ENCODE measurements at regions not wholly inside any gene's neighbourhood (a gene's known extent, or its start where the extent isn't known, plus 50 kb on each side); places are given as distances from the start of the nearest gene placed in this dataset.

DNA sequence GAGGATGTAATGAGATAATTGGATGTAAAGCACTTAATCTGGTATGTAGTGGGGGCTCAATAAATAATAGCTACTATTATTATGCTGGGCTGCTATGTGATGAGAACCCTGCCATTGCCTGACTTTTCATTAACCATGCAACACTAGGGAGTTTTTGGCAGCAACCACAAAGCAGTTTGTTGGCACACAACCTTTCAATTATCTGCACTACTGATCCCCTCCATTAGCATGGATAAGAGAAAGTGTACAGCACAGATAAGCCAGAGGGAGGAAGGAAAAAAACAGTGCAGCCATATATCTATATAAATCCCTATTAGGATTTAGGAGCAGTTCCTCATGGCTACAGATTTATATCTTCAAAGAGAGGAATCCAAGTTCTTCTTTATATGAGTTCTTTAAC lies 498.5 kb downstream of the NUF2 start:
- no peak for TF ChIP-seq ZNF776 (tag by site-specific recombination; IDR thresholded peaks at IDR 0.05; ENCODE audit: borderline replicate concordance)
- no peak for TF ChIP-seq ZNF530 (tag by site-specific recombination; IDR thresholded peaks at IDR 0.05; ENCODE audit: low read depth)
- TF ChIP-seq GLI4 (tag by site-specific recombination; IDR thresholded peaks at IDR 0.05) = no peak
- TF ChIP-seq ZNF138 (tag by site-specific recombination; IDR thresholded peaks at IDR 0.05; ENCODE audit: borderline replicate concordance) = no peak
- TF ChIP-seq ZNF561 (tag by site-specific recombination; IDR thresholded peaks at IDR 0.05; ENCODE audit: borderline replicate concordance) = no peak
- no peak for TF ChIP-seq RBAK (tag by site-specific recombination; IDR thresholded peaks at IDR 0.05)
- no peak for TF ChIP-seq GLI2 (tag by site-specific recombination; IDR thresholded peaks at IDR 0.05; ENCODE audit: borderline replicate concordance, low read depth)
- TF ChIP-seq ZNF184 (tag by site-specific recombination; IDR thresholded peaks at IDR 0.05) = no peak
- TF ChIP-seq KLF7 (tag by site-specific recombination; IDR thresholded peaks at IDR 0.05; ENCODE audit: borderline replicate concordance) = no peak
- TF ChIP-seq ZNF248 (tag by site-specific recombination; IDR thresholded peaks at IDR 0.05) = no peak
- TF ChIP-seq KLF17 (tag by site-specific recombination; IDR thresholded peaks at IDR 0.05) = no peak
- TF ChIP-seq ZNF335 (tag by site-specific recombination; conservative IDR thresholded peaks at IDR 0.05) = no peak
- no peak for TF ChIP-seq ZNF121 (tag by site-specific recombination; IDR thresholded peaks at IDR 0.05)
- TF ChIP-seq ZNF341 (tag by site-specific recombination; IDR thresholded peaks at IDR 0.05; ENCODE audit: low read depth) = no peak
- H3K27ac ChIP-seq (ENCODE audit: extremely low read depth, low read depth, low read length) = no peak overlapping the region
- H3K9me3 ChIP-seq (ENCODE audit: control insufficient read depth, insufficient read depth, low read depth, low read length) = no peaks in the 10 kb centered on the region
- ChIA-PET POLR2A (no interaction called here), CTCF (interaction anchor here (0.6 to 0.7 kb wide), 2 partner anchors 18 to 312 kb away, joined by 3 to 8 read pairs; no protein-coding TSS in a partner anchor)
- no peaks in the 10 kb centered on the region for H3K36me3 ChIP-seq (ENCODE audit: control insufficient read depth in 2 of 2, insufficient read depth in 1 of 2, low read length in 2 of 2)
- no peak overlapping the region for H3K4me3 ChIP-seq (ENCODE audit: low read depth, low read length)
- H3K4me1 ChIP-seq (ENCODE audit: control insufficient read depth, insufficient read depth, low read length) = no peaks in the 10 kb centered on the region

DNA sequence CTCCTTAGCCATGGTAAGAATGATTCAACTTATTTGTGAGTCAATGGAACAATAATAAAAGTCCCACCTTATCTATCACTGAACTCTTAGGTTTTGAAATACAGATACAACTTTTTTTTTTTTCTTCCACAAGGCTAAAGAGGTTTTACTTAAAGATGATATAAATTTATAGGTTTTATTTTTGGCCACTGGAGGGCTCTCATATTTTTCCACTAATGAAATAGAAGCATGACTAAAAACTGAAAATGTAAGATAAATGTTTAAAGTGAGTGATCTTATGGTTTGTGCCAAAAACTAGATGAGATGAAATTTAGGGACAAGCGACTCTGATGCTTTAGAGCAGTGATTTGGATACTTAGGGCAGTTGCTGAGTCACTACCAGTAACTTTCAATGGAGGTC lies 499.0 kb downstream of the NUF2 start:
- Histone ChIP-seq H3K36me3 (ENCODE audit: control insufficient read depth in 2 of 2, insufficient read depth in 1 of 2, low read length in 2 of 2) (no peaks in the 10 kb centered on the region), H3K4me3 (ENCODE audit: low read depth, low read length) (no peak overlapping the region), H3K9me3 (ENCODE audit: control insufficient read depth, insufficient read depth, low read depth, low read length) (no peaks in the 10 kb centered on the region), H3K4me1 (ENCODE audit: control insufficient read depth, insufficient read depth, low read length) (no peaks in the 10 kb centered on the region), H3K27ac (ENCODE audit: extremely low read depth, low read depth, low read length) (no peak overlapping the region)
- POLR2A ChIA-PET = no interaction called here
- CTCF ChIA-PET = interaction anchor here (0.6 to 0.7 kb wide), 2 partner anchors 18 to 313 kb away, joined by 3 to 8 read pairs; no protein-coding TSS in a partner anchor
- TF ChIP-seq KLF9 (tag by site-specific recombination; IDR thresholded peaks at IDR 0.05; ENCODE audit: low read depth) (no peak), ZFP69B (tag by site-specific recombination; IDR thresholded peaks at IDR 0.05) (no peak), BCL11B (tag by site-specific recombination; IDR thresholded peaks at IDR 0.05; ENCODE audit: low read depth) (no peak), OSR2 (tag by site-specific recombination; IDR thresholded peaks at IDR 0.05) (no peak), ZNF121 (tag by site-specific recombination; IDR thresholded peaks at IDR 0.05) (no peak), HOXA7 (CRISPR knock-in tag; IDR thresholded peaks at IDR 0.05; ENCODE audit: borderline replicate concordance) (no peak), ZNF223 (tag by site-specific recombination; IDR thresholded peaks at IDR 0.05) (no peak), ZNF266 (tag by site-specific recombination; IDR thresholded peaks at IDR 0.05; ENCODE audit: low read depth) (no peak), WT1 (tag by site-specific recombination; IDR thresholded peaks at IDR 0.05) (no peak), ZNF544 (tag by site-specific recombination; IDR thresholded peaks at IDR 0.05) (no peak), ZNF169 (tag by site-specific recombination; IDR thresholded peaks at IDR 0.05) (no peak)
- TF ChIP-seq, protein P1, sequence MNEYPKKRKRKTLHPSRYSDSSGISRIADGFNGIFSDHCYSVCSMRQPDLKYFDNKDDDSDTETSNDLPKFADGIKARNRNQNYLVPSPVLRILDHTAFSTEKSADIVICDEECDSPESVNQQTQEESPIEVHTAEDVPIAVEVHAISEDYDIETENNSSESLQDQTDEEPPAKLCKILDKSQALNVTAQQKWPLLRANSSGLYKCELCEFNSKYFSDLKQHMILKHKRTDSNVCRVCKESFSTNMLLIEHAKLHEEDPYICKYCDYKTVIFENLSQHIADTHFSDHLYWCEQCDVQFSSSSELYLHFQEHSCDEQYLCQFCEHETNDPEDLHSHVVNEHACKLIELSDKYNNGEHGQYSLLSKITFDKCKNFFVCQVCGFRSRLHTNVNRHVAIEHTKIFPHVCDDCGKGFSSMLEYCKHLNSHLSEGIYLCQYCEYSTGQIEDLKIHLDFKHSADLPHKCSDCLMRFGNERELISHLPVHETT (tag by site-specific recombination; IDR thresholded peaks at IDR 0.05) = no peak
- TF ChIP-seq, protein P2, sequence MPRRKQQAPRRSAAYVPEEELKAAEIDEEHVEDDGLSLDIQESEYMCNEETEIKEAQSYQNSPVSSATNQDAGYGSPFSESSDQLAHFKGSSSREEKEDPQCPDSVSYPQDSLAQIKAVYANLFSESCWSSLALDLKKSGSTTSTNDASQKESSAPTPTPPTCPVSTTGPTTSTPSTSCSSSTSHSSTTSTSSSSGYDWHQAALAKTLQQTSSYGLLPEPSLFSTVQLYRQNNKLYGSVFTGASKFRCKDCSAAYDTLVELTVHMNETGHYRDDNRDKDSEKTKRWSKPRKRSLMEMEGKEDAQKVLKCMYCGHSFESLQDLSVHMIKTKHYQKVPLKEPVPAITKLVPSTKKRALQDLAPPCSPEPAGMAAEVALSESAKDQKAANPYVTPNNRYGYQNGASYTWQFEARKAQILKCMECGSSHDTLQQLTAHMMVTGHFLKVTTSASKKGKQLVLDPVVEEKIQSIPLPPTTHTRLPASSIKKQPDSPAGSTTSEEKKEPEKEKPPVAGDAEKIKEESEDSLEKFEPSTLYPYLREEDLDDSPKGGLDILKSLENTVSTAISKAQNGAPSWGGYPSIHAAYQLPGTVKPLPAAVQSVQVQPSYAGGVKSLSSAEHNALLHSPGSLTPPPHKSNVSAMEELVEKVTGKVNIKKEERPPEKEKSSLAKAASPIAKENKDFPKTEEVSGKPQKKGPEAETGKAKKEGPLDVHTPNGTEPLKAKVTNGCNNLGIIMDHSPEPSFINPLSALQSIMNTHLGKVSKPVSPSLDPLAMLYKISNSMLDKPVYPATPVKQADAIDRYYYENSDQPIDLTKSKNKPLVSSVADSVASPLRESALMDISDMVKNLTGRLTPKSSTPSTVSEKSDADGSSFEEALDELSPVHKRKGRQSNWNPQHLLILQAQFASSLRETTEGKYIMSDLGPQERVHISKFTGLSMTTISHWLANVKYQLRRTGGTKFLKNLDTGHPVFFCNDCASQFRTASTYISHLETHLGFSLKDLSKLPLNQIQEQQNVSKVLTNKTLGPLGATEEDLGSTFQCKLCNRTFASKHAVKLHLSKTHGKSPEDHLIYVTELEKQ (tag by site-specific recombination; IDR thresholded peaks at IDR 0.05; ENCODE audit: borderline replicate concordance) = no peak

Data from HEK293 (cell line).